NCI-H1092 treated with DMSO at 0.1 percent for 48 hours (cell line): ENCODE measurements at regions not wholly inside any gene's neighbourhood (a gene's known extent, or its start where the extent isn't known, plus 50 kb on each side); places are given as distances from the start of the nearest gene placed in this dataset.
"Not testable (repeated sequence)": the region's sequence is repeated elsewhere in the genome, so short reads cannot be mapped to it uniquely, and the experiment has no call there.

Source experiments
- DNase-seq: peaks from one replicate; lab custom pipeline; 2025; lab: John Stamatoyannopoulos, UW

- DNase-seq = no peak
Observed at GRCh38 chr11:11010624-11011127, 152.8 kb upstream of the ZBED5 start.

- DNase-seq = no peak
Observed at GRCh38 chr11:11009179-11009578, 151.3 kb upstream of the ZBED5 start.

- DNase-seq = no peak
Observed at GRCh38 chr11:11004069-11004468, 146.2 kb upstream of the ZBED5 start.

GRCh38 chr11:11003226-11003625 lies 145.4 kb upstream of the ZBED5 start:
- DNase-seq = no peak

GRCh38 chr11:11000579-11001283 lies 142.9 kb upstream of the ZBED5 start:
- no peak for DNase-seq

- no peak for DNase-seq
Observed at GRCh38 chr11:10998674-10999073, 140.8 kb upstream of the ZBED5 start.

GRCh38 chr11:10996678-10997077 lies 138.8 kb upstream of the ZBED5 start:
- DNase-seq = no peak

- DNase-seq = no peak
Observed at GRCh38 chr11:10993640-10994039, 135.8 kb upstream of the ZBED5 start.

GRCh38 chr11:10993186-10993585 lies 135.3 kb upstream of the ZBED5 start:
- DNase-seq = no peak

GRCh38 chr11:10991393-10991792 lies 133.5 kb upstream of the ZBED5 start:
- DNase-seq = no peak

GRCh38 chr11:10990637-10991193 lies 132.9 kb upstream of the ZBED5 start:
- no peak for DNase-seq

GRCh38 chr11:10990160-10990559 lies 132.3 kb upstream of the ZBED5 start:
- no peak for DNase-seq

GRCh38 chr11:10986006-10986405 lies 128.2 kb upstream of the ZBED5 start:
- no peak for DNase-seq

- DNase-seq = no peak
Observed at GRCh38 chr11:10984742-10985141, 126.9 kb upstream of the ZBED5 start.

- DNase-seq = no peak
Observed at GRCh38 chr11:10984250-10984649, 126.4 kb upstream of the ZBED5 start.

GRCh38 chr11:10982704-10983510 lies 125.1 kb upstream of the ZBED5 start:
- DNase-seq = no peak

GRCh38 chr11:10979529-10979928 lies 121.7 kb upstream of the ZBED5 start:
- no peak for DNase-seq

GRCh38 chr11:10978198-10978597 lies 120.3 kb upstream of the ZBED5 start:
- no peak for DNase-seq

- no peak for DNase-seq
Observed at GRCh38 chr11:10975287-10975721, 117.5 kb upstream of the ZBED5 start.

- DNase-seq = peak; percentile 29
Observed at GRCh38 chr11:10973416-10973815, 115.6 kb upstream of the ZBED5 start.

GRCh38 chr11:10970926-10971325 lies 113.1 kb upstream of the ZBED5 start:
- DNase-seq = no peak

- no peak for DNase-seq
Observed at GRCh38 chr11:10969387-10969786, 111.5 kb upstream of the ZBED5 start.

- not testable (repeated sequence) for DNase-seq
Observed at GRCh38 chr11:10956884-10957283, 99.0 kb upstream of the ZBED5 start.
